ENCODE measurements at regions not wholly inside any gene's neighbourhood (a gene's known extent, or its start where the extent isn't known, plus 50 kb on each side); places are given as distances from the start of the nearest gene placed in this dataset.

DNA sequence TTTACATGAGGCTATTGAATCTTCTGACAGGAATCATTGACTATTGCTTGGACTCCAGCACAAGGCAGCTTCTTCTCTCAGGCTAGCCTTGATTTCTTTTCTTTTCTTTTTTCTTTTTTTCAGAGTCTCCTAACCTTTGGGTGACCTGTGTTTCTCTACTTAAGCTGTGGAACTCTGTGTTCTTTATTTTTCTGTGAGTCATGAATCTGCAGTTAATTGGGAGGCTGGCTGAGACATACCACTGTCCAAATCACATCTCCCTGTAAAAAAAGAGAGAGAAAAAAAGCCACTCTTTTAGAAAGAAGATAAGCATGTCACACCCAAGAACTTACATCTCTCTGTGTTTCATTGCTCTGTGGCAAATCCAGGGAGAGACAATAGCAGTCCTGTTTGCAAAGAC is 681.2 kb upstream of the TSPY4 start:
- TF ChIP-seq POLR2A (IDR thresholded peaks at IDR 0.05) = no peak
- TF ChIP-seq, protein P1, sequence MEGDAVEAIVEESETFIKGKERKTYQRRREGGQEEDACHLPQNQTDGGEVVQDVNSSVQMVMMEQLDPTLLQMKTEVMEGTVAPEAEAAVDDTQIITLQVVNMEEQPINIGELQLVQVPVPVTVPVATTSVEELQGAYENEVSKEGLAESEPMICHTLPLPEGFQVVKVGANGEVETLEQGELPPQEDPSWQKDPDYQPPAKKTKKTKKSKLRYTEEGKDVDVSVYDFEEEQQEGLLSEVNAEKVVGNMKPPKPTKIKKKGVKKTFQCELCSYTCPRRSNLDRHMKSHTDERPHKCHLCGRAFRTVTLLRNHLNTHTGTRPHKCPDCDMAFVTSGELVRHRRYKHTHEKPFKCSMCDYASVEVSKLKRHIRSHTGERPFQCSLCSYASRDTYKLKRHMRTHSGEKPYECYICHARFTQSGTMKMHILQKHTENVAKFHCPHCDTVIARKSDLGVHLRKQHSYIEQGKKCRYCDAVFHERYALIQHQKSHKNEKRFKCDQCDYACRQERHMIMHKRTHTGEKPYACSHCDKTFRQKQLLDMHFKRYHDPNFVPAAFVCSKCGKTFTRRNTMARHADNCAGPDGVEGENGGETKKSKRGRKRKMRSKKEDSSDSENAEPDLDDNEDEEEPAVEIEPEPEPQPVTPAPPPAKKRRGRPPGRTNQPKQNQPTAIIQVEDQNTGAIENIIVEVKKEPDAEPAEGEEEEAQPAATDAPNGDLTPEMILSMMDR (IDR thresholded peaks at IDR 0.05 in 8 of 11, conservative IDR thresholded peaks at IDR 0.05 in 3 of 11) = no peak
- TF ChIP-seq POLR2AphosphoS5 (IDR thresholded peaks at IDR 0.05) = no peak

All from spleen (tissue), 7 donors.